ENCODE measurements at regions not wholly inside any gene's neighbourhood (a gene's known extent, or its start where the extent isn't known, plus 50 kb on each side); places are given as distances from the start of the nearest gene placed in this dataset.

DNA sequence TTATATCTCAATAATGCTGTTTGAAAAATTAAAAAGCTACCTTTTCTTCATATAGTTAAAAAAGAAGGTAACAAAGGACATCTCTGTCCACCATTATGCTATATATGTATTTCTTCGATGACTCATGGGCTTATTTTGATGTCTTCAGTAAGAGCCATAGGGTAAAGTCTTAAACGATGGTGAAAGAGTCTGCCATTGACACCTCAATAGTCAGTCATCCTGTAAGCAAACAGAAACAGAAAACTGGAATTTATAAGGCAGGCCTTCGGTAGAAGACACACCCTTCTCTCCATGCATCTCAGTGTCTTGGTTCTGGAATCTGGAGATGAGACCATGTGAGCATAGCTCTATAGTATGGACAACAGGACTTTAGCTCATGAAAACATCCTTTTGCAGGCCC, 87.0 kb upstream of the ZNF462 start:
- H4K20me1 ChIP-seq (replicated peaks; ENCODE audit: control insufficient read depth, extremely low read depth, insufficient read depth, low read length), result no peaks in the 10 kb centered on the region
- H3K4me2 ChIP-seq (ENCODE audit: insufficient read depth, low read length), result no peak overlapping the region
- ChIA-PET POLR2A (no interaction called here), CTCF (no interaction called here)
- dilution Hi-C loops (cut with MboI; ENCODE audit: extremely low pct_ligation_motif_present, low sequenced_read_pairs), result no loop called here
- DNase-seq (ENCODE audit: low read depth, low spot score) (no peak), FAIRE-seq (no peak)
- no peak overlapping the region for H2AFZ ChIP-seq (ENCODE audit: low read depth, low read length)
- no peaks in the 10 kb centered on the region for H3K9me3 ChIP-seq (replicated peaks; ENCODE audit: control insufficient read depth, insufficient read depth, low read length)
- no peak overlapping the region for H3K9ac ChIP-seq (replicated peaks; ENCODE audit: extremely low read depth, insufficient read depth, low read length)
- BruUV-seq (replicated peaks), result no TSS peak
- no peak overlapping the region for H3K27ac ChIP-seq (ENCODE audit: insufficient read depth, low read depth, low read length)
- H3K4me1 ChIP-seq (ENCODE audit: control insufficient read depth, extremely low read depth, insufficient read depth, low read length), result no peaks in the 10 kb centered on the region
- TF ChIP-seq JUN (IDR thresholded peaks at IDR 0.05; ENCODE audit: borderline replicate concordance, insufficient read depth, insufficient read length, low read depth), result no peak
- no peak for TF ChIP-seq MYC (IDR thresholded peaks at IDR 0.05; ENCODE audit: low read depth, low read length)
- no peak for TF ChIP-seq POLR2AphosphoS5 (IDR thresholded peaks at IDR 0.05; ENCODE audit: insufficient read depth, low read depth, low read length)
- TF ChIP-seq EZH2 (IDR thresholded peaks at IDR 0.05; ENCODE audit: borderline replicate concordance, low read depth, low read length, severe bottlenecking), result no peak
- no peak for TF ChIP-seq POLR2A (IDR thresholded peaks at IDR 0.05; ENCODE audit: low read depth, low read length)
- TF ChIP-seq, protein P1, sequence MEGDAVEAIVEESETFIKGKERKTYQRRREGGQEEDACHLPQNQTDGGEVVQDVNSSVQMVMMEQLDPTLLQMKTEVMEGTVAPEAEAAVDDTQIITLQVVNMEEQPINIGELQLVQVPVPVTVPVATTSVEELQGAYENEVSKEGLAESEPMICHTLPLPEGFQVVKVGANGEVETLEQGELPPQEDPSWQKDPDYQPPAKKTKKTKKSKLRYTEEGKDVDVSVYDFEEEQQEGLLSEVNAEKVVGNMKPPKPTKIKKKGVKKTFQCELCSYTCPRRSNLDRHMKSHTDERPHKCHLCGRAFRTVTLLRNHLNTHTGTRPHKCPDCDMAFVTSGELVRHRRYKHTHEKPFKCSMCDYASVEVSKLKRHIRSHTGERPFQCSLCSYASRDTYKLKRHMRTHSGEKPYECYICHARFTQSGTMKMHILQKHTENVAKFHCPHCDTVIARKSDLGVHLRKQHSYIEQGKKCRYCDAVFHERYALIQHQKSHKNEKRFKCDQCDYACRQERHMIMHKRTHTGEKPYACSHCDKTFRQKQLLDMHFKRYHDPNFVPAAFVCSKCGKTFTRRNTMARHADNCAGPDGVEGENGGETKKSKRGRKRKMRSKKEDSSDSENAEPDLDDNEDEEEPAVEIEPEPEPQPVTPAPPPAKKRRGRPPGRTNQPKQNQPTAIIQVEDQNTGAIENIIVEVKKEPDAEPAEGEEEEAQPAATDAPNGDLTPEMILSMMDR (IDR thresholded peaks at IDR 0.05; ENCODE audit: extremely low read depth in 1 of 2, insufficient read depth in 1 of 2, low read depth in 1 of 2, low read length in 2 of 2), result no peak
- no peak for TF ChIP-seq FOS (IDR thresholded peaks at IDR 0.05; ENCODE audit: borderline replicate concordance, insufficient read depth, low read length)
- TF ChIP-seq, protein P2, sequence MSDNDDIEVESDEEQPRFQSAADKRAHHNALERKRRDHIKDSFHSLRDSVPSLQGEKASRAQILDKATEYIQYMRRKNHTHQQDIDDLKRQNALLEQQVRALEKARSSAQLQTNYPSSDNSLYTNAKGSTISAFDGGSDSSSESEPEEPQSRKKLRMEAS (IDR thresholded peaks at IDR 0.05; ENCODE audit: insufficient read depth, insufficient read length), result no peak
- TF ChIP-seq GATA2 (IDR thresholded peaks at IDR 0.05; ENCODE audit: insufficient read depth, insufficient read length, low read depth, low read length), result no peak
- H3K9me1 ChIP-seq (replicated peaks; ENCODE audit: control insufficient read depth, extremely low read depth, insufficient read depth, low read length), result no peaks in the 10 kb centered on the region
- no peaks in the 10 kb centered on the region for H3K79me2 ChIP-seq (ENCODE audit: control insufficient read depth, insufficient read depth, low read length)
- H3K4me3 ChIP-seq (replicated peaks in 1 of 3; ENCODE audit: insufficient read depth in 1 of 3, low read depth in 1 of 3, low read length in 3 of 3), result no peak overlapping the region
- intact Hi-C loops (cut with micrococcal nuclease), result no loop called here
- H3K27me3 ChIP-seq (ENCODE audit: control insufficient read depth in 2 of 2, insufficient read depth in 2 of 2, low read length in 2 of 2), result no peaks in the 10 kb centered on the region
- no peaks in the 10 kb centered on the region for H3K36me3 ChIP-seq (ENCODE audit: control insufficient read depth in 2 of 2, extremely low read depth in 1 of 2, insufficient read depth in 2 of 2, low read length in 2 of 2)
